Neural progenitor cell (in vitro differentiated cells): ENCODE measurements at regions not wholly inside any gene's neighbourhood (a gene's known extent, or its start where the extent isn't known, plus 50 kb on each side); places are given as distances from the start of the nearest gene placed in this dataset.

ENCODE experiments used
- DNase-seq: peaks from one replicate; pipeline ENCODE4 v3.0.0-alpha.2; 2016; ENCODE audit warnings: low spot score
- H2AFZ ChIP-seq: fragments of 200-600 bp; sonication (generic); replicated peaks from 2 replicates; pipeline ENCODE4 v1.6.1; 2016; ENCODE audit warnings: antibody characterized with exemption
- H3F3A ChIP-seq: fragments of 200-600 bp; sonication (generic); 2 replicates; pipeline ENCODE4 v1.6.1; 2016; ENCODE audit warnings: antibody characterized with exemption, low read depth
- H3K27ac ChIP-seq: fragments of 200-600 bp; sonication (generic); 2 replicates; pipeline ENCODE4 v1.5.1; 2016; ENCODE audit warnings: mild to moderate bottlenecking
- H3K27me3 ChIP-seq: fragments of 200-600 bp; sonication (generic); 2 replicates; pipeline ENCODE4 v1.6.1; 2016; ENCODE audit warnings: mild to moderate bottlenecking, moderate library complexity
- H3K36me3 ChIP-seq: fragments of 200-600 bp; sonication (generic); 2 replicates; pipeline ENCODE4 v1.5.1; 2016
- H3K4me1 ChIP-seq: fragments of 200-600 bp; sonication (generic); 2 replicates; pipeline ENCODE4 v1.6.1; 2016; ENCODE audit warnings: mixed run types
- H3K4me2 ChIP-seq: fragments of 200-600 bp; sonication (generic); 2 replicates; pipeline ENCODE4 v1.6.1; 2016
- H3K4me3 ChIP-seq: fragments of 200-600 bp; sonication (generic); 2 replicates; pipeline ENCODE4 v1.5.1; 2016
- H3K79me2 ChIP-seq: fragments of 200-600 bp; sonication (generic); 2 replicates; pipeline ENCODE4 v1.6.1; 2016; ENCODE audit warnings: low read depth
- H3K9ac ChIP-seq: fragments of 200-600 bp; sonication (generic); 2 replicates; pipeline ENCODE4 v1.6.1; 2016
- H3K9me3 ChIP-seq: fragments of 200-600 bp; sonication (generic); 2 replicates; pipeline ENCODE4 v1.5.1; 2016; ENCODE audit warnings: low read depth
- H4K20me1 ChIP-seq: fragments of 200-600 bp; sonication (generic); 2 replicates; pipeline ENCODE4 v1.6.1; 2016; ENCODE audit warnings: low read depth
- H3K27ac Mint-ChIP-seq: 3 replicates; pipeline ENCODE4 v1.8.0; 2021; ENCODE audit warnings: mixed read lengths
- H3K27me3 Mint-ChIP-seq: 2 replicates; pipeline ENCODE4 v1.8.0; 2022; ENCODE audit warnings: low read depth, mild to moderate bottlenecking, inconsistent platforms, moderate library complexity, mixed read lengths; ENCODE audit not compliant: insufficient read depth
- H3K36me3 Mint-ChIP-seq: 3 replicates; pipeline ENCODE4 v1.8.0; 2021; ENCODE audit warnings: mixed read lengths
- H3K4me1 Mint-ChIP-seq: 3 replicates; pipeline ENCODE4 v1.8.0; 2021; ENCODE audit warnings: mixed read lengths
- H3K4me3 Mint-ChIP-seq: 3 replicates; pipeline ENCODE4 v1.8.0; 2021; ENCODE audit warnings: mild to moderate bottlenecking, moderate library complexity, mixed read lengths
- H3K9me3 Mint-ChIP-seq: 3 replicates; pipeline ENCODE4 v1.8.0; 2020; ENCODE audit warnings: mixed read lengths
- EZH2 ChIP-seq: fragments of 200-600 bp; sonication (generic); IDR thresholded peaks from 2 replicates; pipeline ENCODE4 v1.6.1; 2017; ENCODE audit warnings: antibody characterized with exemption, mild to moderate bottlenecking, moderate library complexity
- EZH2phosphoT487 ChIP-seq: fragments of 200-600 bp; sonication (generic); IDR thresholded peaks from 2 replicates; pipeline ENCODE4 v1.6.1; 2017; ENCODE audit warnings: antibody characterized with exemption
- TF ChIP-seq, protein P1 (sequence below): fragments of 200-600 bp; sonication (generic); IDR thresholded peaks from 2 replicates; pipeline ENCODE4 v1.5.1; 2017; ENCODE audit warnings: antibody characterized with exemption, mild to moderate bottlenecking

DNA sequence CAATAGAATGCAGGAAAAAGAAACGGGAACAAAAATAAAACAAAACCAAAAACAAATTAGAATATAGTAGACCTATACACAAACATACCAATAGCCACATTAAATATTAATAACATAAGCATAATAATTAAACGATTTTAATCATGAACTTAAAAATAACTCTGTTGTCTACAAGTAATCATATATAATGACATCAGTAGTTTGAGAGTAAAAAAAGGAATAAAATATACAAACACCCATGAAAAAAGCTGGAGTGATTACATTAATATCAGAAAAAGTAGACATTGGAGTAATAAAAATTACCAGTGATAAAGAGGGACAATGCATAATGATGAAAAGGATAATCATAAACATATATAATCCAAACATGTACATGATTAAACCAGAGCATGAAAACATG is 181.8 kb downstream of the ATXN7L3B start:
- Histone ChIP-seq H3K27me3 (no peaks in the 10 kb centered on the region), H3K9ac (no peak overlapping the region), H3K79me2 (no peaks in the 10 kb centered on the region), H3K4me2 (no peak overlapping the region), H3K27ac (no peak overlapping the region), H3F3A (no peaks in the 10 kb centered on the region), H3K36me3 (no peaks in the 10 kb centered on the region), H4K20me1 (no peaks in the 10 kb centered on the region), H3K4me3 (no peak overlapping the region), H3K4me1 (peaks cover 7% of the 10 kb centered on the region), H2AFZ (no peak overlapping the region), H3K9me3 (no peaks in the 10 kb centered on the region)
- no peaks in the 10 kb centered on the region for H3K27me3 Mint-ChIP-seq
- TF ChIP-seq, protein P1, sequence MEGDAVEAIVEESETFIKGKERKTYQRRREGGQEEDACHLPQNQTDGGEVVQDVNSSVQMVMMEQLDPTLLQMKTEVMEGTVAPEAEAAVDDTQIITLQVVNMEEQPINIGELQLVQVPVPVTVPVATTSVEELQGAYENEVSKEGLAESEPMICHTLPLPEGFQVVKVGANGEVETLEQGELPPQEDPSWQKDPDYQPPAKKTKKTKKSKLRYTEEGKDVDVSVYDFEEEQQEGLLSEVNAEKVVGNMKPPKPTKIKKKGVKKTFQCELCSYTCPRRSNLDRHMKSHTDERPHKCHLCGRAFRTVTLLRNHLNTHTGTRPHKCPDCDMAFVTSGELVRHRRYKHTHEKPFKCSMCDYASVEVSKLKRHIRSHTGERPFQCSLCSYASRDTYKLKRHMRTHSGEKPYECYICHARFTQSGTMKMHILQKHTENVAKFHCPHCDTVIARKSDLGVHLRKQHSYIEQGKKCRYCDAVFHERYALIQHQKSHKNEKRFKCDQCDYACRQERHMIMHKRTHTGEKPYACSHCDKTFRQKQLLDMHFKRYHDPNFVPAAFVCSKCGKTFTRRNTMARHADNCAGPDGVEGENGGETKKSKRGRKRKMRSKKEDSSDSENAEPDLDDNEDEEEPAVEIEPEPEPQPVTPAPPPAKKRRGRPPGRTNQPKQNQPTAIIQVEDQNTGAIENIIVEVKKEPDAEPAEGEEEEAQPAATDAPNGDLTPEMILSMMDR = no peak
- no peak for TF ChIP-seq EZH2
- no peak for TF ChIP-seq EZH2phosphoT487
- no peak overlapping the region for H3K27ac Mint-ChIP-seq
- DNase-seq = no peak
- no peak overlapping the region for H3K4me3 Mint-ChIP-seq
- no peaks in the 10 kb centered on the region for H3K9me3 Mint-ChIP-seq
- H3K4me1 Mint-ChIP-seq = no peaks in the 10 kb centered on the region
- no peaks in the 10 kb centered on the region for H3K36me3 Mint-ChIP-seq

DNA sequence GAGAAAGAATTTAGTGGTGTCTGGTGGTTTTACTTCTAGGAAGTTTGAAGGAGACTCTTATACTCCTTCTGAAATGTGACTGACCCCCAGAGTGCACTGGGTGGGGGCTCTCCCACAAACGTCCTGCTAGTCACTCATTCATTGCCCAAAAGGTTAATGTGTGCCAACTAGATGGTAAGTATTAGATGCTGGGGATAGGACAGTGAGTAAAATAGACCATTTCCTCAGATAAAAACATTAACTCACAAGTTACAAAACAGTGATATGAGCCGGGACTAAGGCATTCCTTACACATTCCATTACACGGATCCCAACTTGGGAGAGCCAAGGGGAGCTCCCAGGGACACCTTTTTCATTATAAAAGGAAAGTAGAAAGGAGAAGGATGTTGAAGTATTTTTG is 185.1 kb downstream of the ATXN7L3B start:
- Mint-ChIP-seq H3K27me3 (no peaks in the 10 kb centered on the region), H3K9me3 (no peaks in the 10 kb centered on the region), H3K4me3 (no peak overlapping the region), H3K4me1 (no peaks in the 10 kb centered on the region), H3K36me3 (no peaks in the 10 kb centered on the region), H3K27ac (no peak overlapping the region)
- Histone ChIP-seq H3K36me3 (no peaks in the 10 kb centered on the region), H3K9ac (no peak overlapping the region), H3F3A (no peaks in the 10 kb centered on the region), H2AFZ (peak overlapping the region; percentile 38), H4K20me1 (no peaks in the 10 kb centered on the region), H3K9me3 (no peaks in the 10 kb centered on the region), H3K4me1 (peaks cover 7% of the 10 kb centered on the region), H3K27me3 (no peaks in the 10 kb centered on the region), H3K4me3 (no peak overlapping the region), H3K4me2 (no peak overlapping the region), H3K79me2 (no peaks in the 10 kb centered on the region), H3K27ac (no peak overlapping the region)
- TF ChIP-seq EZH2 (no peak), EZH2phosphoT487 (no peak)
- DNase-seq = no peak

DNA sequence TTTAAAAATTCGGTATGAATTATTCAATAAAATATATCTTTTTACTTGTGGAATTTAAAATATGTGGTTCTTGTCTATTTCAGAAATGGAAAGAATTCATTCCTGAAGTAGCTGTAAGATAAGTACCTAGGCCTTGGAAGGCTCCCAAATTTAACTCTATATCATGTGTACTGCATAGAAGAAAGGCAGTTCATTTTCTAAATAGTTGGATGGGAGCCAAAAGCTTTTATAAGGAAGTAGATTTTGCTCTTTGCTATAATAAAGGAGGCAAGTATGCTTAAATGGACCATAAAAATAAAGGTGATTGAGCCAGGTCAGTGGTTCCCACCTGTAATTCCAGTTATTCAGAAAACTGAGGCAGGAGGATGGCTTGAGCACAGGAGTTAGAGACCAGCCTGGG is 187.5 kb downstream of the ATXN7L3B start:
- H3K27me3 ChIP-seq = no peaks in the 10 kb centered on the region
- no peak overlapping the region for H3K27ac Mint-ChIP-seq
- H3K27ac ChIP-seq = no peak overlapping the region
- no peak overlapping the region for H3K9ac ChIP-seq
- H2AFZ ChIP-seq = no peak overlapping the region
- no peaks in the 10 kb centered on the region for H3K9me3 ChIP-seq
- no peaks in the 10 kb centered on the region for H3K36me3 Mint-ChIP-seq
- H3K4me1 ChIP-seq = peaks cover 7% of the 10 kb centered on the region
- no peaks in the 10 kb centered on the region for H3K79me2 ChIP-seq
- no peaks in the 10 kb centered on the region for H3K4me1 Mint-ChIP-seq
- DNase-seq = no peak
- H3K36me3 ChIP-seq = no peaks in the 10 kb centered on the region
- no peak for TF ChIP-seq EZH2
- H4K20me1 ChIP-seq = no peaks in the 10 kb centered on the region
- no peak overlapping the region for H3K4me3 ChIP-seq
- no peaks in the 10 kb centered on the region for H3F3A ChIP-seq
- no peak overlapping the region for H3K4me3 Mint-ChIP-seq
- no peaks in the 10 kb centered on the region for H3K27me3 Mint-ChIP-seq
- no peak overlapping the region for H3K4me2 ChIP-seq
- H3K9me3 Mint-ChIP-seq = no peaks in the 10 kb centered on the region

DNA sequence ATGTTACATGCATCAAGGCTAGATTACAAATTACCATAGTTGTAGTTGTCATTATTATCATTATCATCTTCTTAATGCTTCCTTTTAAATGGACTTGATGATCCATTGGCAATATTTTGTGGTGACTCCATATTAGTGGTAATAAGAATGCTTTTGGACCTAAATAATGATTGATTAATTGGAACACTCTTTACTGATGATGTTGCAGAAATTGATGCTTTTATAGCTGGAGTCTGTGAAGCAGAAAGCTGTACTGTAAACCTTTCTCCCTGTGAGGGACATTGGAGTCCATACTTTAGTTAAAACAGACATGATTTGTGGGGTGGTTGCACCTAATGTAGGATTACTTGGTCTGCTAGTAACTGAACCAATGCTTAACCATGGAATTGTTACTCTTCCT is 190.4 kb downstream of the ATXN7L3B start:
- Histone ChIP-seq H3K36me3 (no peaks in the 10 kb centered on the region), H3K4me2 (no peak overlapping the region), H4K20me1 (no peaks in the 10 kb centered on the region), H3K79me2 (no peaks in the 10 kb centered on the region), H3K9me3 (no peaks in the 10 kb centered on the region), H3K4me1 (no peaks in the 10 kb centered on the region), H3F3A (no peaks in the 10 kb centered on the region), H3K9ac (no peak overlapping the region), H2AFZ (no peak overlapping the region), H3K4me3 (no peak overlapping the region), H3K27me3 (no peaks in the 10 kb centered on the region), H3K27ac (no peak overlapping the region)
- H3K4me3 Mint-ChIP-seq = no peak overlapping the region
- no peaks in the 10 kb centered on the region for H3K27me3 Mint-ChIP-seq
- no peaks in the 10 kb centered on the region for H3K9me3 Mint-ChIP-seq
- TF ChIP-seq EZH2phosphoT487 = no peak
- TF ChIP-seq EZH2 = no peak
- DNase-seq = no peak
- H3K36me3 Mint-ChIP-seq = no peaks in the 10 kb centered on the region
- H3K27ac Mint-ChIP-seq = no peak overlapping the region
- H3K4me1 Mint-ChIP-seq = peaks cover 9% of the 10 kb centered on the region

DNA sequence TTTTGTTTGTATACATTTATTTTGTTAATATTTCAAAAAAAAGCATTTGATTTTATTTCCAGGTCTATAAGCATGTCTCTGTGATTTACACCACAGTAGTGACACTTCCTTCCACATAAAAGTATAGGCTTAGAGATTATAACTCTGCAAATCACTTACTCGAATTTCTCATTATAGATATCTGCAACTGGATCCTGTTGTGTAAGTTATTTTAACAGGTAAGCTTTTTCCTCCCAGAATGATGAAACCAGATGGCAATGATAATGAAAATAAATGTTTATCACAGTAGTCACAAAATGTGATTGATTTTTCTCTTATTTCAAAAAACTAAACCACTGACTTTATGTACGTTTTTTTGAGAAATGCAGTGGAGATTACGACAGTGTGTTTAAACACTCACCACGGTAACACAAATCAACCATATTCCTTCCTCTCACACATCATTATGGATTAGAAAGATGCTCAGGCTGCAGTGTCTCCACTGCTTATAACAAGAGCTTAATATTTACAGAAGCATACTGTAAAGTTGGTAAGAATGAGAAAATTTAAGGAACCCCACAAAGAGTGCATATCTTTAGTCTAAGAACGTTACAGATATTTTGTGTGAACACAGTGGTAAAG is 194.6 kb downstream of the ATXN7L3B start:
- no peak overlapping the region for H3K4me2 ChIP-seq
- H4K20me1 ChIP-seq = no peaks in the 10 kb centered on the region
- no peak overlapping the region for H2AFZ ChIP-seq
- no peak overlapping the region for H3K27ac ChIP-seq
- Mint-ChIP-seq H3K27me3 (no peaks in the 10 kb centered on the region), H3K36me3 (no peaks in the 10 kb centered on the region), H3K27ac (no peak overlapping the region), H3K4me3 (no peak overlapping the region), H3K9me3 (no peaks in the 10 kb centered on the region), H3K4me1 (peaks cover 9% of the 10 kb centered on the region)
- no peaks in the 10 kb centered on the region for H3K4me1 ChIP-seq
- TF ChIP-seq, protein P1 = no peak
- no peak for TF ChIP-seq EZH2
- no peak for TF ChIP-seq EZH2phosphoT487
- no peaks in the 10 kb centered on the region for H3K27me3 ChIP-seq
- H3K79me2 ChIP-seq = no peaks in the 10 kb centered on the region
- no peaks in the 10 kb centered on the region for H3K36me3 ChIP-seq
- no peak overlapping the region for H3K9ac ChIP-seq
- H3F3A ChIP-seq = no peaks in the 10 kb centered on the region
- no peak overlapping the region for H3K4me3 ChIP-seq
- DNase-seq = no peak
- H3K9me3 ChIP-seq = no peaks in the 10 kb centered on the region
